HL-60 (cell line): ENCODE measurements at regions not wholly inside any gene's neighbourhood (a gene's known extent, or its start where the extent isn't known, plus 50 kb on each side); places are given as distances from the start of the nearest gene placed in this dataset.

ENCODE experiments used
- DNase-seq, 2 experiments: peaks; one replicate each; pipeline ENCODE4 v3.0.0-alpha.2; 2010 to 2020; ENCODE audit warnings: low read depth in 1 of 2, low spot score in 1 of 2
- H3K27ac ChIP-seq: fragments of 250-450 bp; sonication (Bioruptor Pico); replicated peaks from 2 replicates; pipeline ENCODE4 v1.5.1; 2020; ENCODE audit warnings: mild to moderate bottlenecking, moderate library complexity
- H3K27me3 ChIP-seq: fragments of 250-450 bp; sonication (Bioruptor Pico); 2 replicates; pipeline ENCODE4 v1.5.1; 2021; ENCODE audit warnings: mild to moderate bottlenecking, moderate library complexity; ENCODE audit not compliant: insufficient read depth, poor library complexity, severe bottlenecking
- H3K4me3 ChIP-seq: replicated peaks from 2 replicates; pipeline ENCODE4 v1.5.1; 2011; ENCODE audit warnings: mild to moderate bottlenecking, control low read depth, low read length; ENCODE audit not compliant: insufficient read depth
- GABPA ChIP-seq: IDR thresholded peaks from 2 replicates; pipeline ENCODE4 v1.6.1; 2012; ENCODE audit warnings: low read depth
- POLR2AphosphoS5 ChIP-seq: IDR thresholded peaks from 2 replicates; pipeline ENCODE4 v1.6.1; 2012; ENCODE audit warnings: low read depth
- SPI1 ChIP-seq: IDR thresholded peaks from 2 replicates; pipeline ENCODE4 v1.6.1; 2012; ENCODE audit warnings: low read depth, mild to moderate bottlenecking, borderline replicate concordance
- TF ChIP-seq, protein P1 (sequence below): IDR thresholded peaks from one replicate; pipeline ENCODE4 v1.5.1; 2011; ENCODE audit warnings: low read length, control low read depth, inconsistent platforms; ENCODE audit not compliant: insufficient read depth
- TF ChIP-seq, protein P2 (sequence below): IDR thresholded peaks from 2 replicates; pipeline ENCODE4 v1.6.1; 2012; ENCODE audit warnings: low read depth; ENCODE audit not compliant: insufficient replicate concordance

DNA sequence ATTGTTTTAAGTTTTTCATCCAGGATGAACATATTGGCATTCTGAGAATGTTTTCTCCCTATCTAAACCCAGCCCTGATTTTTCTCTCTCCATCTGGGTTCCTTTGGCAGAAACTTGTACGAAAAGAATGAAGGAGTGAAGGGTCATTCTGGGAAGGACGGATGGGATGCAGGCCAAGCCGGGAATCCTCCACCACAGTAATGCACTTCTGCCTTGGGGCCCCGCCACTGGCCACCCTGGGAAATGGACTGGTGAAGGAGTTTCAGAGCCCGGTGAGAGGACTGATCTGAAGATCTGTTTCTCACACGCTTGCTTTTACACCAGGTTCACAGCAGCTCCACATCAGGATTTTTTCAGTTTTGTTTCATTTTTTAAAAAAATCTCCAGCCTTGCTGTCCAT is 554.8 kb downstream of the BNC2 start:
- H3K27me3 ChIP-seq: no peaks in the 10 kb centered on the region
- no peak overlapping the region for H3K4me3 ChIP-seq
- no peak for DNase-seq
- TF ChIP-seq, protein P1, sequence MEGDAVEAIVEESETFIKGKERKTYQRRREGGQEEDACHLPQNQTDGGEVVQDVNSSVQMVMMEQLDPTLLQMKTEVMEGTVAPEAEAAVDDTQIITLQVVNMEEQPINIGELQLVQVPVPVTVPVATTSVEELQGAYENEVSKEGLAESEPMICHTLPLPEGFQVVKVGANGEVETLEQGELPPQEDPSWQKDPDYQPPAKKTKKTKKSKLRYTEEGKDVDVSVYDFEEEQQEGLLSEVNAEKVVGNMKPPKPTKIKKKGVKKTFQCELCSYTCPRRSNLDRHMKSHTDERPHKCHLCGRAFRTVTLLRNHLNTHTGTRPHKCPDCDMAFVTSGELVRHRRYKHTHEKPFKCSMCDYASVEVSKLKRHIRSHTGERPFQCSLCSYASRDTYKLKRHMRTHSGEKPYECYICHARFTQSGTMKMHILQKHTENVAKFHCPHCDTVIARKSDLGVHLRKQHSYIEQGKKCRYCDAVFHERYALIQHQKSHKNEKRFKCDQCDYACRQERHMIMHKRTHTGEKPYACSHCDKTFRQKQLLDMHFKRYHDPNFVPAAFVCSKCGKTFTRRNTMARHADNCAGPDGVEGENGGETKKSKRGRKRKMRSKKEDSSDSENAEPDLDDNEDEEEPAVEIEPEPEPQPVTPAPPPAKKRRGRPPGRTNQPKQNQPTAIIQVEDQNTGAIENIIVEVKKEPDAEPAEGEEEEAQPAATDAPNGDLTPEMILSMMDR: no peak
- TF ChIP-seq GABPA: no peak
- no peak overlapping the region for H3K27ac ChIP-seq

DNA sequence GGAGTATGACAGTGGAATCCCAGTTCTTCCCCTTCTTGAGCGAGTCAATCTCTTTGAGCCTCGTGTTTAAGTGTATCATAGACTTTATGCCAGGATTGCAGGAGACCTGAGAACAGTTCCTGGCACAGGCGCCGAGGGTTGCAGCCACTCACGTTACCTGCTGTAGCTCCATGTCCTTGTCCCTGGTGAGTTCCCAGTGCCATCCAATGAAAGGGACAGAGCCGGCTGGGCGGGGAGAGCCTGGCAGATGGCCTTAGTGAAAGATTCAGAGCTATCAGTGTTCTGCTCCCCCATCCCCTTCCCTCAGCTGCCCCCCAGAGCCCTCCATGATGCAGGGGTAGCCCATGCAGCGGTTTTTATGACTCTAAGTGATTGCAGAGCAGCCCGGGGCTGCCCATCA is 554.0 kb downstream of the BNC2 start:
- no peak for DNase-seq
- H3K27me3 ChIP-seq: no peaks in the 10 kb centered on the region
- TF ChIP-seq POLR2AphosphoS5 (no peak), SPI1 (no peak), GABPA (no peak)
- TF ChIP-seq, protein P1: no peak
- TF ChIP-seq, protein P2, sequence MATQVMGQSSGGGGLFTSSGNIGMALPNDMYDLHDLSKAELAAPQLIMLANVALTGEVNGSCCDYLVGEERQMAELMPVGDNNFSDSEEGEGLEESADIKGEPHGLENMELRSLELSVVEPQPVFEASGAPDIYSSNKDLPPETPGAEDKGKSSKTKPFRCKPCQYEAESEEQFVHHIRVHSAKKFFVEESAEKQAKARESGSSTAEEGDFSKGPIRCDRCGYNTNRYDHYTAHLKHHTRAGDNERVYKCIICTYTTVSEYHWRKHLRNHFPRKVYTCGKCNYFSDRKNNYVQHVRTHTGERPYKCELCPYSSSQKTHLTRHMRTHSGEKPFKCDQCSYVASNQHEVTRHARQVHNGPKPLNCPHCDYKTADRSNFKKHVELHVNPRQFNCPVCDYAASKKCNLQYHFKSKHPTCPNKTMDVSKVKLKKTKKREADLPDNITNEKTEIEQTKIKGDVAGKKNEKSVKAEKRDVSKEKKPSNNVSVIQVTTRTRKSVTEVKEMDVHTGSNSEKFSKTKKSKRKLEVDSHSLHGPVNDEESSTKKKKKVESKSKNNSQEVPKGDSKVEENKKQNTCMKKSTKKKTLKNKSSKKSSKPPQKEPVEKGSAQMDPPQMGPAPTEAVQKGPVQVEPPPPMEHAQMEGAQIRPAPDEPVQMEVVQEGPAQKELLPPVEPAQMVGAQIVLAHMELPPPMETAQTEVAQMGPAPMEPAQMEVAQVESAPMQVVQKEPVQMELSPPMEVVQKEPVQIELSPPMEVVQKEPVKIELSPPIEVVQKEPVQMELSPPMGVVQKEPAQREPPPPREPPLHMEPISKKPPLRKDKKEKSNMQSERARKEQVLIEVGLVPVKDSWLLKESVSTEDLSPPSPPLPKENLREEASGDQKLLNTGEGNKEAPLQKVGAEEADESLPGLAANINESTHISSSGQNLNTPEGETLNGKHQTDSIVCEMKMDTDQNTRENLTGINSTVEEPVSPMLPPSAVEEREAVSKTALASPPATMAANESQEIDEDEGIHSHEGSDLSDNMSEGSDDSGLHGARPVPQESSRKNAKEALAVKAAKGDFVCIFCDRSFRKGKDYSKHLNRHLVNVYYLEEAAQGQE: no peak
- H3K27ac ChIP-seq: no peak overlapping the region
- no peak overlapping the region for H3K4me3 ChIP-seq

DNA sequence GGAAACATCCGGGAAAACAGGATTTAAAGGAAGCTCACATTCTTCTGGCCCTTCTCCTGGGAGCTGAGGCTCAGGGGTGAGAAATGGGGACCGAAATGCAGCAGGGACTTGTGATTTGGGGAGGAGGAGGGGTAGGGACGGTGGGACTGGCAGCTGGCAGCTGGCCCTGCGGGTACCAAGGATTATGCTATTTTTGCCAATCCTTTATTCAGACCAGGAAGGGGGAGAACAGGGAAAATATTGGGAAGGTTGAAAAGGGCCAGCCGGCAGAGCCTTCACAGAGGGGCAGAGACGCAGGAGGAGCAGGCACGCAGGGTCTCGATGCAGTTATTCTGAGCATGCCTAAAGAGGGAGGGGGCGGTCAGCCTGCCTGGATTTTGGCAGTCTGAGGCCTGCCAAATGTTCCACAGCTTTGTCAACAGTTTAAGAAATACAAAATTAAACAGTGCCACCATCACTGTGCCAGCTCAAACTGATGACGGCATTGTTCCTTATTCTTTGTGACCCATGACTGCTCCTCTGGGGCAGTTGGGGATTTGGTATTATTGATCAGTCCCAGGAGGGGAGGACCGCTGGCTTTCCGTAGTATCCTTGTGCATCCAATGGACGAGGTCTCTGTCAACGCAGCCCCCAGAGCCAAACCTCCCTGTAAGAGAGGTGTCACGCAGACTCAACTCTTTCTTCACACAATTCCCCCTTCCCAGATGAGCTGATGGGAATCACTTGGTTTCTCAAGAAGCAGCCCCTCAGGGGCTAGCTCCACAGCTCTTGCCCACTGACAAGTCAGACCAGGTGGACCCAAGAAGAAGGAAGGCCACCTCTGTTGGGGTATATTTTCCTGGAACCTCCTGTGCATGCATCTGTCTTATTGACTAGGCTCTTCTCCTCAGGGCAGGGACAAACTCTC is 553.3 kb downstream of the BNC2 start:
- H3K27me3 ChIP-seq: no peaks in the 10 kb centered on the region
- TF ChIP-seq SPI1 (no peak), GABPA (no peak), POLR2AphosphoS5 (no peak)
- TF ChIP-seq, protein P1: no peak
- TF ChIP-seq, protein P2: no peak
- H3K4me3 ChIP-seq: no peak overlapping the region
- no peak for DNase-seq
- no peak overlapping the region for H3K27ac ChIP-seq
